HepG2 (cell line): ENCODE measurements at regions not wholly inside any gene's neighbourhood (a gene's known extent, or its start where the extent isn't known, plus 50 kb on each side); places are given as distances from the start of the nearest gene placed in this dataset.

Experiments used
- ATAC-seq: fragments of 200-7000 bp; cut with Tn5 transposase; 3 replicates; pipeline ENCODE4 v1.9.1; 2020; ENCODE audit warnings: mild to moderate bottlenecking, moderate library complexity
- BruUV-seq: library from RNA; stranded (reverse); fragments of 400-500 nt; replicated peaks from 2 replicates; lab custom pipeline; 2021; lab: Mats Ljungman, UMichigan
- CTCF ChIA-PET: fragments of 300-600 bp; formaldehyde crosslinking; extraction: SDS; loops from one replicate; lab custom pipeline; 2021; ENCODE audit warnings: low total read pairs, inconsistent platforms, low intra/inter-chr PET ratio; lab: Yijun Ruan, JAX
- POLR2A ChIA-PET: fragments of 350-600 bp; sonication (Branson Sonifier 250); formaldehyde crosslinking; loops from one replicate; lab custom pipeline; 2020; ENCODE audit warnings: antibody characterized with exemption, inconsistent platforms; lab: Yijun Ruan, JAX
- DNase-seq: peaks from one replicate; pipeline ENCODE4 v3.0.0-alpha.2; 2015; ENCODE audit warnings: low spot score
- FAIRE-seq: peaks from 3 replicates; lab custom pipeline; 2011; peaks lifted over from hg19 to GRCh38; lab: Jason Lieb, UNC
- H2AFZ ChIP-seq: one replicate; pipeline ENCODE4 v1.6.1; 2011; ENCODE audit warnings: low read length, inconsistent platforms
- H3K27ac ChIP-seq: fragments of 300-600 bp; 3 replicates; pipeline ENCODE4 v1.8.0; 2011; ENCODE audit warnings: mixed run types, mild to moderate bottlenecking, mixed read lengths, low read length, inconsistent platforms; ENCODE audit not compliant: insufficient read depth; ENCODE audit errors: extremely low read length
- H3K27me3 ChIP-seq, 2 experiments: fragments of 200-600 bp in 1 of 2; 2 replicates in 1 of 2; 3 replicates in 1 of 2; pipeline versions ENCODE4 v1.6.0 to v1.8.0; 2011; ENCODE audit warnings: low read length in 2 of 2, mild to moderate bottlenecking in 2 of 2, moderate library complexity in 2 of 2, inconsistent platforms in 1 of 2; ENCODE audit not compliant: insufficient read depth in 2 of 2, control insufficient read depth in 1 of 2
- H3K36me3 ChIP-seq, 2 experiments: fragments of 200-600 bp in 1 of 2; replicated peaks in 1 of 2; 2 replicates in 1 of 2; 3 replicates in 1 of 2; pipeline versions ENCODE4 v1.5.1 to v1.8.0; 2011; ENCODE audit warnings: low read length in 2 of 2, inconsistent platforms in 1 of 2; ENCODE audit not compliant: insufficient read depth in 2 of 2, control insufficient read depth in 1 of 2
- H3K4me1 ChIP-seq: 2 replicates; pipeline ENCODE4 v1.5.1; 2012; ENCODE audit warnings: low read length, inconsistent platforms; ENCODE audit not compliant: insufficient read depth
- H3K4me2 ChIP-seq: 2 replicates; pipeline ENCODE4 v1.6.0; 2011; ENCODE audit warnings: low read depth, low read length, inconsistent platforms
- H3K4me3 ChIP-seq, 3 experiments: fragments of 200-600 bp in 1 of 3; sonication (generic), shearing (Covaris generic) in 1 of 3; replicated peaks in 1 of 3; 2 replicates each; pipeline ENCODE4 v1.5.1; 2011 to 2016; ENCODE audit warnings: low read length in 3 of 3, inconsistent platforms in 2 of 3, low read depth in 2 of 3, mild to moderate bottlenecking in 2 of 3, control low read depth in 1 of 3, mixed read lengths in 1 of 3; ENCODE audit not compliant: insufficient read depth in 1 of 3
- H3K79me2 ChIP-seq: one replicate; pipeline ENCODE4 v1.6.1; 2011; ENCODE audit warnings: low read length, inconsistent platforms; ENCODE audit not compliant: insufficient read depth
- H3K9ac ChIP-seq: 2 replicates; pipeline ENCODE4 v1.6.0; 2011; ENCODE audit warnings: mild to moderate bottlenecking, low read depth, low read length, inconsistent platforms; ENCODE audit not compliant: insufficient read depth
- H3K9me3 ChIP-seq: 2 replicates; pipeline ENCODE4 v1.5.1; 2012; ENCODE audit warnings: mild to moderate bottlenecking, low read length
- H4K20me1 ChIP-seq: 2 replicates; pipeline ENCODE4 v1.6.0; 2011; ENCODE audit warnings: inconsistent platforms, mild to moderate bottlenecking, low read length, moderate library complexity; ENCODE audit not compliant: insufficient read depth
- HMG20A ChIP-seq: IDR thresholded peaks from 2 replicates; pipeline ENCODE4 v1.6.1; 2016; ENCODE audit warnings: borderline replicate concordance
- MEIS2 ChIP-seq: sonication (generic); formaldehyde crosslinking; IDR thresholded peaks from 2 replicates; pipeline ENCODE4 v1.9.0; 2021; ENCODE audit warnings: mild to moderate bottlenecking, missing genetic modification reagents
- RFXANK ChIP-seq: IDR thresholded peaks from 2 replicates; pipeline ENCODE4 v1.6.1; 2016
- RORA ChIP-seq: sonication (generic); formaldehyde crosslinking; IDR thresholded peaks from 2 replicates; pipeline ENCODE4 v1.5.0; 2020; ENCODE audit warnings: mild to moderate bottlenecking, missing genetic modification reagents, moderate library complexity
- RXRB ChIP-seq: IDR thresholded peaks from 2 replicates; pipeline ENCODE4 v1.6.1; 2016; ENCODE audit warnings: borderline replicate concordance, missing genetic modification reagents, missing compliant biosample characterization
- SP5 ChIP-seq: IDR thresholded peaks from 2 replicates; pipeline ENCODE4 v1.6.1; 2016; ENCODE audit warnings: low read depth, borderline replicate concordance
- ZFP90 ChIP-seq: sonication (generic); formaldehyde crosslinking; IDR thresholded peaks from 2 replicates; pipeline ENCODE4 v1.8.0; 2022; ENCODE audit warnings: missing genetic modification reagents, mild to moderate bottlenecking, inconsistent platforms, borderline replicate concordance
- ZNF773 ChIP-seq: sonication (generic); formaldehyde crosslinking; IDR thresholded peaks from 2 replicates; pipeline ENCODE4 v1.4.0; 2020; ENCODE audit warnings: missing genetic modification reagents, borderline replicate concordance
- ZZZ3 ChIP-seq: sonication (generic); formaldehyde crosslinking; IDR thresholded peaks from 2 replicates; pipeline ENCODE4 v1.4.0; 2020; ENCODE audit warnings: missing genetic modification reagents, mild to moderate bottlenecking, borderline replicate concordance
- WGBS: methylation state at CpG from one replicate; pipeline ENCODE4 v1.1.6; 2017; ENCODE audit warnings: low lambda C conversion rate; 5-methylcytosine and 5-hydroxymethylcytosine counted together
- in situ Hi-C: cut with HindIII; loops from 2 replicates; pipeline ENCODE4 v1.10.0; 2017; ENCODE audit warnings: low pct_unique_long_range_greater_than_20kb; ENCODE audit not compliant: extremely low pct_ligation_motif_present
- intact Hi-C: fragments of 100-400 bp; cut with micrococcal nuclease; formaldehyde crosslinking; loops from one replicate; pipeline ENCODE4 v1.10.0; 2022; ENCODE audit not compliant: unreplicated experiment
- TF ChIP-seq, protein P1 (sequence below): sonication (generic); formaldehyde crosslinking; IDR thresholded peaks from 2 replicates; pipeline ENCODE4 v1.8.1; 2022; ENCODE audit warnings: low read depth, mild to moderate bottlenecking, missing genetic modification reagents
- TF ChIP-seq, protein P2 (sequence below): sonication (generic); formaldehyde crosslinking; IDR thresholded peaks from 2 replicates; pipeline ENCODE4 v1.4.0; 2020; ENCODE audit warnings: missing genetic modification reagents, mild to moderate bottlenecking, borderline replicate concordance
- TF ChIP-seq, protein P3 (sequence below): IDR thresholded peaks from 2 replicates; pipeline ENCODE4 v1.6.1; 2016; ENCODE audit warnings: low read depth

DNA sequence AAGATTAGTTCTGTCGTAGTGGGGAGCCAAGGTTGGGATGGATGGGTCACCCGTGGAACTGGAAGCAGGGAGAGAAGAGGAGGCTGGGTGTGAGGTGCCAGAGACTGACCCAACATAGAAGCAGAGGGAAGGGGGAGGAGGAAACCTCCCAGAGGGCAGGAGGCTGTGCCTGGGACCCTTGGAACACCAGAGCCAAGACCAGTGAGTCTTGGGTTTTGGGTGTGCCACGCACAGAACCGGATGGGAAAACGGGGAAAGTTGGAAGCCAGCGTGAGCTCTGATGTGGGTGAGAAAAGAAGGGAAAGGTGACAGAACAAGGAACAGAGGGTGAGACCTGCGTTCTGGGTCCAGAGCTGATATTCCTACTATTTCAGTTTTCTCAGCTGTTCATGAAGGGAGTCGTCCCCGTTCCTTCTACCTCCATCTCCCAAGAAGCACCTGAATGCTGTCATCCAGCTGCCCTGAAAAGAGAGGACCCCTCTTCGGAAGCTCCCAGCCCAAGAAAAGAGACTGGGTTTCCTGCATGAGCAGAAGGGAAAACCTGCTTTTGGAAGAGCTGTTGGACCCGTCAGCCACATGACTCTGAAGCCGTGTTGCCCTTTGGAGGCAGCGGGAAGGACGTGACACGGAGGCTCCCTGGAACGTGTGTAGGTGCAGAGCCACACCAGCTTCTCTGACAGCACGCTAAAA is 250.1 kb downstream of the NDUFA10 start:
- Histone ChIP-seq H3K9ac (no peak overlapping the region), H3K27me3 (peaks cover 18 to 84% of the 10 kb centered on the region in 2 experiments; a peak in 4 of 5 replicates), H3K4me1 (no peaks in the 10 kb centered on the region), H3K36me3 (no peaks in the 10 kb centered on the region), H3K4me2 (no peak overlapping the region), H3K4me3 (no peak overlapping the region), H3K9me3 (peaks cover 8% of the 10 kb centered on the region), H2AFZ (no peak overlapping the region), H3K27ac (no peak overlapping the region), H4K20me1 (no peaks in the 10 kb centered on the region)
- no TSS peak for BruUV-seq
- no peak for DNase-seq
- ChIA-PET CTCF (no interaction called here), POLR2A (no interaction called here)
- ATAC-seq: no peak
- intact Hi-C loops (no loop called here), in situ Hi-C loops (no loop called here)
- no peak for FAIRE-seq
- 5% methylated on average over 15 of the region's 17 CpGs for WGBS
- TF ChIP-seq, protein P1, sequence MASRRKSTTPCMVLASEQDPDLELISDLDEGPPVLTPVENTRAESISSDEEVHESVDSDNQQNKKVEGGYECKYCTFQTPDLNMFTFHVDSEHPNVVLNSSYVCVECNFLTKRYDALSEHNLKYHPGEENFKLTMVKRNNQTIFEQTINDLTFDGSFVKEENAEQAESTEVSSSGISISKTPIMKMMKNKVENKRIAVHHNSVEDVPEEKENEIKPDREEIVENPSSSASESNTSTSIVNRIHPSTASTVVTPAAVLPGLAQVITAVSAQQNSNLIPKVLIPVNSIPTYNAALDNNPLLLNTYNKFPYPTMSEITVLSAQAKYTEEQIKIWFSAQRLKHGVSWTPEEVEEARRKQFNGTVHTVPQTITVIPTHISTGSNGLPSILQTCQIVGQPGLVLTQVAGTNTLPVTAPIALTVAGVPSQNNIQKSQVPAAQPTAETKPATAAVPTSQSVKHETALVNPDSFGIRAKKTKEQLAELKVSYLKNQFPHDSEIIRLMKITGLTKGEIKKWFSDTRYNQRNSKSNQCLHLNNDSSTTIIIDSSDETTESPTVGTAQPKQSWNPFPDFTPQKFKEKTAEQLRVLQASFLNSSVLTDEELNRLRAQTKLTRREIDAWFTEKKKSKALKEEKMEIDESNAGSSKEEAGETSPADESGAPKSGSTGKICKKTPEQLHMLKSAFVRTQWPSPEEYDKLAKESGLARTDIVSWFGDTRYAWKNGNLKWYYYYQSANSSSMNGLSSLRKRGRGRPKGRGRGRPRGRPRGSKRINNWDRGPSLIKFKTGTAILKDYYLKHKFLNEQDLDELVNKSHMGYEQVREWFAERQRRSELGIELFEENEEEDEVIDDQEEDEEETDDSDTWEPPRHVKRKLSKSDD (CRISPR knock-in tag): no peak
- TF ChIP-seq, protein P2, sequence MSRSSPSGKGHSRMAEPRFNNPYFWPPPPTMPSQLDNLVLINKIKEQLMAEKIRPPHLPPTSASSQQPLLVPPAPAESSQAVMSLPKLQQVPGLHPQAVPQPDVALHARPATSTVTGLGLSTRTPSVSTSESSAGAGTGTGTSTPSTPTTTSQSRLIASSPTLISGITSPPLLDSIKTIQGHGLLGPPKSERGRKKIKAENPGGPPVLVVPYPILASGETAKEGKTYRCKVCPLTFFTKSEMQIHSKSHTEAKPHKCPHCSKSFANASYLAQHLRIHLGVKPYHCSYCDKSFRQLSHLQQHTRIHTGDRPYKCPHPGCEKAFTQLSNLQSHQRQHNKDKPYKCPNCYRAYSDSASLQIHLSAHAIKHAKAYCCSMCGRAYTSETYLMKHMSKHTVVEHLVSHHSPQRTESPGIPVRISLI (CRISPR knock-in tag): no peak
- no peak for TF ChIP-seq ZNF773 (CRISPR knock-in tag)
- no peak for TF ChIP-seq RORA (CRISPR knock-in tag)
- TF ChIP-seq ZZZ3 (CRISPR knock-in tag): no peak
- no peak for TF ChIP-seq SP5 (CRISPR knock-in tag)
- no peak for TF ChIP-seq RFXANK (CRISPR knock-in tag)
- no peak for TF ChIP-seq ZFP90 (CRISPR knock-in tag)
- no peak for TF ChIP-seq HMG20A (CRISPR knock-in tag)
- no peak for TF ChIP-seq MEIS2
- TF ChIP-seq, protein P3, sequence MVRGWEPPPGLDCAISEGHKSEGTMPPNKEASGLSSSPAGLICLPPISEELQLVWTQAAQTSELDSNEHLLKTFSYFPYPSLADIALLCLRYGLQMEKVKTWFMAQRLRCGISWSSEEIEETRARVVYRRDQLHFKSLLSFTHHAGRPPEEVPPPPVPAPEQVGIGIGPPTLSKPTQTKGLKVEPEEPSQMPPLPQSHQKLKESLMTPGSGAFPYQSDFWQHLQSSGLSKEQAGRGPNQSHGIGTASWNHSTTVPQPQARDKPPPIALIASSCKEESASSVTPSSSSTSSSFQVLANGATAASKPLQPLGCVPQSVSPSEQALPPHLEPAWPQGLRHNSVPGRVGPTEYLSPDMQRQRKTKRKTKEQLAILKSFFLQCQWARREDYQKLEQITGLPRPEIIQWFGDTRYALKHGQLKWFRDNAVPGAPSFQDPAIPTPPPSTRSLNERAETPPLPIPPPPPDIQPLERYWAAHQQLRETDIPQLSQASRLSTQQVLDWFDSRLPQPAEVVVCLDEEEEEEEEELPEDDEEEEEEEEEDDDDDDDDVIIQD (CRISPR knock-in tag): no peak
- TF ChIP-seq RXRB: no peak
- TF ChIP-seq, all 625 proteins: peak for 0
- H3K79me2 ChIP-seq: no peaks in the 10 kb centered on the region
